GM21619 (cell line): ENCODE measurements at regions not wholly inside any gene's neighbourhood (a gene's known extent, or its start where the extent isn't known, plus 50 kb on each side); places are given as distances from the start of the nearest gene placed in this dataset.

Experiments used
- ATAC-seq: cut with Tn5 transposase; IDR thresholded peaks from one replicate; pipeline ENCODE4 v1.9.1; 2021; ENCODE audit not compliant: unreplicated experiment

- no peak for ATAC-seq
Observed at GRCh38 chr2:65522922-65523321, 90.5 kb upstream of the SPRED2 start.

GRCh38 chr2:65518751-65519150, 86.4 kb upstream of the SPRED2 start:
- ATAC-seq, result no peak

GRCh38 chr2:65514555-65515195, 82.3 kb upstream of the SPRED2 start:
- no peak for ATAC-seq

GRCh38 chr2:65512783-65513182, 80.4 kb upstream of the SPRED2 start:
- ATAC-seq, result no peak

GRCh38 chr2:65511306-65511705, 78.9 kb upstream of the SPRED2 start:
- ATAC-seq, result no peak

- ATAC-seq, result no peak
Observed at GRCh38 chr2:65508225-65508624, 75.8 kb upstream of the SPRED2 start.

GRCh38 chr2:65507102-65508069, 75.0 kb upstream of the SPRED2 start:
- no peak for ATAC-seq

GRCh38 chr2:65504814-65505697, 72.7 kb upstream of the SPRED2 start:
- ATAC-seq, result no peak

GRCh38 chr2:65504201-65504600, 71.8 kb upstream of the SPRED2 start:
- ATAC-seq, result no peak

- ATAC-seq, result no peak
Observed at GRCh38 chr2:65503746-65504145, 71.3 kb upstream of the SPRED2 start.

- ATAC-seq, result no peak
Observed at GRCh38 chr2:65501836-65502235, 69.4 kb upstream of the SPRED2 start.

- no peak for ATAC-seq
Observed at GRCh38 chr2:65501074-65501473, 68.7 kb upstream of the SPRED2 start.

- ATAC-seq, result no peak
Observed at GRCh38 chr2:65500310-65501040, 68.1 kb upstream of the SPRED2 start.

- ATAC-seq, result no peak
Observed at GRCh38 chr2:65499216-65499615, 66.8 kb upstream of the SPRED2 start.

GRCh38 chr2:65498396-65498795, 66.0 kb upstream of the SPRED2 start:
- ATAC-seq, result no peak

GRCh38 chr2:65495251-65495877, 63.0 kb upstream of the SPRED2 start:
- ATAC-seq, result no peak

- ATAC-seq, result no peak
Observed at GRCh38 chr2:65494078-65494477, 61.7 kb upstream of the SPRED2 start.

GRCh38 chr2:65491381-65491905, 59.0 kb upstream of the SPRED2 start:
- no peak for ATAC-seq

- ATAC-seq, result no peak
Observed at GRCh38 chr2:65490222-65490621, 57.8 kb upstream of the SPRED2 start.

GRCh38 chr2:65489269-65489668, 56.9 kb upstream of the SPRED2 start:
- no peak for ATAC-seq
